Erythroblast (primary cell): ENCODE measurements at regions not wholly inside any gene's neighbourhood (a gene's known extent, or its start where the extent isn't known, plus 50 kb on each side); places are given as distances from the start of the nearest gene placed in this dataset.

Source experiments
- GATA1 ChIP-seq: IDR thresholded peaks from 2 replicates; pipeline ENCODE4 v1.6.1; 2011; ENCODE audit warnings: low read depth, mild to moderate bottlenecking, control low read depth, low read length, moderate library complexity
- POLR2A ChIP-seq: IDR thresholded peaks from 2 replicates; pipeline ENCODE4 v1.6.1; 2011; ENCODE audit warnings: mild to moderate bottlenecking, low read length

- TF ChIP-seq POLR2A (no peak), GATA1 (no peak)
Measured at GRCh38 chr14:53628732-53629430, 327.7 kb downstream of the BMP4 start.
